Endothelial cell of umbilical vein (primary cell): ENCODE measurements at regions not wholly inside any gene's neighbourhood (a gene's known extent, or its start where the extent isn't known, plus 50 kb on each side); places are given as distances from the start of the nearest gene placed in this dataset.

Source experiments
- EZH2 ChIP-seq: IDR thresholded peaks from 2 replicates; pipeline ENCODE4 v1.6.1; 2012; ENCODE audit warnings: borderline replicate concordance, low read depth, mild to moderate bottlenecking, moderate library complexity, low read length, inconsistent platforms; ENCODE audit not compliant: severe bottlenecking
- FOS ChIP-seq: IDR thresholded peaks from 2 replicates; pipeline ENCODE4 v1.6.1; 2011; ENCODE audit warnings: mild to moderate bottlenecking, low read length, moderate library complexity, borderline replicate concordance; ENCODE audit not compliant: insufficient read depth
- GATA2 ChIP-seq: IDR thresholded peaks from 2 replicates; pipeline ENCODE4 v1.7.0; 2011; ENCODE audit warnings: low read depth, mild to moderate bottlenecking, moderate library complexity, mixed read lengths, low read length; ENCODE audit not compliant: insufficient read length, insufficient read depth
- MYC ChIP-seq: IDR thresholded peaks from one replicate; pipeline ENCODE4 v1.6.1; 2011; ENCODE audit warnings: mild to moderate bottlenecking, low read depth, low read length
- POLR2A ChIP-seq: IDR thresholded peaks from 2 replicates; pipeline ENCODE4 v1.6.1; 2012; ENCODE audit warnings: low read depth, mild to moderate bottlenecking, control low read depth, low read length
- POLR2AphosphoS5 ChIP-seq: IDR thresholded peaks from 2 replicates; pipeline ENCODE4 v1.6.1; 2012; ENCODE audit warnings: low read depth, mild to moderate bottlenecking, control low read depth, low read length, moderate library complexity; ENCODE audit not compliant: insufficient read depth
- TF ChIP-seq, protein P1 (sequence below), 2 donors: IDR thresholded peaks; 1 replicate in 1 of 2; 2 replicates in 1 of 2; pipeline ENCODE4 v1.5.1; 2011; ENCODE audit warnings: low read length in 2 of 2, mild to moderate bottlenecking in 2 of 2, moderate library complexity in 2 of 2, control low read depth in 1 of 2, inconsistent platforms in 1 of 2, low read depth in 1 of 2; ENCODE audit not compliant: insufficient read depth in 1 of 2; ENCODE audit errors: extremely low read depth in 1 of 2
- TF ChIP-seq, protein P2 (sequence below): IDR thresholded peaks from 2 replicates; pipeline ENCODE4 v1.6.1; 2011; ENCODE audit not compliant: insufficient read depth, insufficient read length

DNA sequence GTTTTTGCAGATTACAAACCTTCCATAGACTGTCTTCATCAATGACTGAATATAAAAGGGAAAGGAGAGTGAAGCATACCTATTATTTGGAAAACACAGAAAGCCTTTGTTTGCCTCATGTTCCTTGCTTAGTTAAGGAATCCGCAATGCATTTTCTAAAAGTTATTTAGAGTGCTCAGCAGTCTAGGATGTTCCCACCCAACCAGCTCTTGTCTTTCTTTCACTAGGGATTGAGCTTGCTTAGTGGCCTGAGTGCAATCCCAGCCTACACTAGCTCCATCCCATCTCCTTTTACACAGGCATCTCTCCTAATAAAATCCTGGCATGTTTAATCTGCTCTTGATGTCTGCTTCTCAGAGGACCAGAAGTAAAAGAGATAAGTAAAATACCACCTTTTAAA lies 850.5 kb upstream of the GJE1 start:
- TF ChIP-seq POLR2AphosphoS5 (no peak), EZH2 (no peak), POLR2A (no peak), FOS (no peak), MYC (no peak), GATA2 (no peak)
- TF ChIP-seq, protein P1, sequence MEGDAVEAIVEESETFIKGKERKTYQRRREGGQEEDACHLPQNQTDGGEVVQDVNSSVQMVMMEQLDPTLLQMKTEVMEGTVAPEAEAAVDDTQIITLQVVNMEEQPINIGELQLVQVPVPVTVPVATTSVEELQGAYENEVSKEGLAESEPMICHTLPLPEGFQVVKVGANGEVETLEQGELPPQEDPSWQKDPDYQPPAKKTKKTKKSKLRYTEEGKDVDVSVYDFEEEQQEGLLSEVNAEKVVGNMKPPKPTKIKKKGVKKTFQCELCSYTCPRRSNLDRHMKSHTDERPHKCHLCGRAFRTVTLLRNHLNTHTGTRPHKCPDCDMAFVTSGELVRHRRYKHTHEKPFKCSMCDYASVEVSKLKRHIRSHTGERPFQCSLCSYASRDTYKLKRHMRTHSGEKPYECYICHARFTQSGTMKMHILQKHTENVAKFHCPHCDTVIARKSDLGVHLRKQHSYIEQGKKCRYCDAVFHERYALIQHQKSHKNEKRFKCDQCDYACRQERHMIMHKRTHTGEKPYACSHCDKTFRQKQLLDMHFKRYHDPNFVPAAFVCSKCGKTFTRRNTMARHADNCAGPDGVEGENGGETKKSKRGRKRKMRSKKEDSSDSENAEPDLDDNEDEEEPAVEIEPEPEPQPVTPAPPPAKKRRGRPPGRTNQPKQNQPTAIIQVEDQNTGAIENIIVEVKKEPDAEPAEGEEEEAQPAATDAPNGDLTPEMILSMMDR (IDR thresholded peaks at IDR 0.05; ENCODE audit: extremely low read depth in 1 of 2, insufficient read depth in 1 of 2, low read depth in 1 of 2, low read length in 2 of 2), result no peak
- TF ChIP-seq, protein P2, sequence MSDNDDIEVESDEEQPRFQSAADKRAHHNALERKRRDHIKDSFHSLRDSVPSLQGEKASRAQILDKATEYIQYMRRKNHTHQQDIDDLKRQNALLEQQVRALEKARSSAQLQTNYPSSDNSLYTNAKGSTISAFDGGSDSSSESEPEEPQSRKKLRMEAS, result no peak
